Endodermal cell (in vitro differentiated cells): ENCODE measurements at regions not wholly inside any gene's neighbourhood (a gene's known extent, or its start where the extent isn't known, plus 50 kb on each side); places are given as distances from the start of the nearest gene placed in this dataset.
"Not testable (repeated sequence)": the region's sequence is repeated elsewhere in the genome, so short reads cannot be mapped to it uniquely, and the experiment has no call there.

Experiments used
- DNase-seq: peaks from one replicate; pipeline ENCODE4 v3.0.0-alpha.2; 2017
- H3K27ac ChIP-seq: 2 replicates; pipeline ENCODE4 v1.5.1; 2013; ENCODE audit warnings: mild to moderate bottlenecking, low read depth, low read length, moderate library complexity
- H3K27me3 ChIP-seq: 2 replicates; pipeline ENCODE4 v1.6.1; 2013; ENCODE audit warnings: mild to moderate bottlenecking, low read length, moderate library complexity; ENCODE audit not compliant: insufficient read depth, control insufficient read depth, poor library complexity, severe bottlenecking
- H3K36me3 ChIP-seq: 2 replicates; pipeline ENCODE4 v1.7.0; 2013; ENCODE audit warnings: mild to moderate bottlenecking, low read length, moderate library complexity; ENCODE audit not compliant: control insufficient read depth, insufficient read depth
- H3K4me1 ChIP-seq: one replicate; pipeline ENCODE4 v1.7.0; 2013; ENCODE audit warnings: low read length; ENCODE audit not compliant: control insufficient read depth, insufficient read depth
- H3K4me3 ChIP-seq: 2 replicates; pipeline ENCODE4 v1.5.1; 2013; ENCODE audit warnings: mild to moderate bottlenecking, low read length, moderate library complexity
- H3K9ac ChIP-seq: 2 replicates; pipeline ENCODE4 v1.6.1; 2013; ENCODE audit warnings: mild to moderate bottlenecking, low read length, moderate library complexity; ENCODE audit not compliant: poor library complexity, severe bottlenecking; ENCODE audit errors: extremely low read depth
- H3K9me3 ChIP-seq: 2 replicates; pipeline ENCODE4 v1.6.1; 2013; ENCODE audit warnings: mild to moderate bottlenecking, low read length, moderate library complexity; ENCODE audit not compliant: control insufficient read depth
- H3K27ac Mint-ChIP-seq: 2 replicates; pipeline ENCODE4 v1.8.0; 2020; ENCODE audit warnings: mixed read lengths
- H3K27me3 Mint-ChIP-seq: 2 replicates; pipeline ENCODE4 v1.8.0; 2021; ENCODE audit warnings: mild to moderate bottlenecking, mixed read lengths; ENCODE audit not compliant: insufficient read depth
- H3K36me3 Mint-ChIP-seq: 2 replicates; pipeline ENCODE4 v1.8.0; 2020; ENCODE audit warnings: low read depth, mixed read lengths
- H3K4me1 Mint-ChIP-seq: 2 replicates; pipeline ENCODE4 v1.8.0; 2020; ENCODE audit warnings: mixed read lengths
- H3K4me3 Mint-ChIP-seq: 2 replicates; pipeline ENCODE4 v1.8.0; 2020; ENCODE audit warnings: mild to moderate bottlenecking, moderate library complexity, mixed read lengths
- H3K9me3 Mint-ChIP-seq: 2 replicates; pipeline ENCODE4 v1.8.0; 2020; ENCODE audit warnings: mild to moderate bottlenecking, mixed read lengths
- CTCF ChIP-seq: fragments of 200-600 bp; sonication (generic); conservative IDR thresholded peaks from 2 replicates; pipeline ENCODE4 v1.5.0; 2021; ENCODE audit warnings: antibody characterized with exemption, mild to moderate bottlenecking
- WGBS, 2 experiments: methylation state at CpG; one replicate each; pipeline versions ENCODE4 v1.1.5 to v1.1.7; 2013; ENCODE audit warnings: missing lambda C conversion rate in 2 of 2, mixed read lengths in 1 of 2; ENCODE audit not compliant: insufficient coverage in 1 of 2, insufficient read length in 1 of 2; 5-methylcytosine and 5-hydroxymethylcytosine counted together

- H3K27ac Mint-ChIP-seq: no peak overlapping the region
- 67 to 85% methylated on average over 1 of the region's 1 CpG for WGBS, 2 experiments
- H3K4me3 ChIP-seq: no peak overlapping the region
- H3K36me3 Mint-ChIP-seq: peaks cover 1% of the 10 kb centered on the region
- H3K27ac ChIP-seq: no peak overlapping the region
- peaks cover 32% of the 10 kb centered on the region for H3K9me3 Mint-ChIP-seq
- H3K4me3 Mint-ChIP-seq: no peak overlapping the region
- DNase-seq: no peak
- no peaks in the 10 kb centered on the region for H3K36me3 ChIP-seq
- H3K4me1 ChIP-seq: no peaks in the 10 kb centered on the region
- H3K9me3 ChIP-seq: peaks cover 66% of the 10 kb centered on the region
- no peaks in the 10 kb centered on the region for H3K27me3 ChIP-seq
- H3K9ac ChIP-seq: no peak overlapping the region
- no peaks in the 10 kb centered on the region for H3K4me1 Mint-ChIP-seq
- no peaks in the 10 kb centered on the region for H3K27me3 Mint-ChIP-seq
- TF ChIP-seq CTCF: no peak
Observed at GRCh38 chr15:20409247-20409646, 132.4 kb downstream of the GOLGA6L6 start.

GRCh38 chr15:20407553-20407952, 134.0 kb downstream of the GOLGA6L6 start:
- Mint-ChIP-seq H3K36me3 (peaks cover 1% of the 10 kb centered on the region), H3K4me1 (no peaks in the 10 kb centered on the region), H3K27ac (no peak overlapping the region), H3K27me3 (no peaks in the 10 kb centered on the region), H3K9me3 (peaks cover 16% of the 10 kb centered on the region), H3K4me3 (no peak overlapping the region)
- Histone ChIP-seq H3K4me1 (no peaks in the 10 kb centered on the region), H3K4me3 (peak overlapping the region; percentile 2), H3K9ac (no peak overlapping the region), H3K27me3 (no peaks in the 10 kb centered on the region), H3K9me3 (peaks cover 80% of the 10 kb centered on the region), H3K27ac (no peak overlapping the region), H3K36me3 (no peaks in the 10 kb centered on the region)
- TF ChIP-seq CTCF: no peak
- no peak for DNase-seq
- 58 to 63% methylated on average over 6 of the region's 6 CpGs for WGBS, 2 experiments

- H3K27ac ChIP-seq, H3K4me1 ChIP-seq, H3K4me3 Mint-ChIP-seq, H3K27ac Mint-ChIP-seq, H3K4me1 Mint-ChIP-seq, H3K9ac ChIP-seq, DNase-seq, H3K27me3 ChIP-seq, H3K27me3 Mint-ChIP-seq, H3K36me3 ChIP-seq, H3K36me3 Mint-ChIP-seq: not testable (repeated sequence)
- Histone ChIP-seq H3K4me3 (peak overlapping the region; percentile 9), H3K9me3 (peaks cover 91% of the 10 kb centered on the region)
- H3K9me3 Mint-ChIP-seq: peaks cover 13% of the 10 kb centered on the region
- WGBS, 2 experiments: no CpG with 5 or more reads among the region's 1 CpG
Observed at GRCh38 chr15:20404571-20404970, 137.0 kb downstream of the GOLGA6L6 start.

- not testable (repeated sequence) for H3K4me3 Mint-ChIP-seq, H3K27me3 Mint-ChIP-seq, H3K27ac Mint-ChIP-seq, H3K9ac ChIP-seq, DNase-seq, H3K27ac ChIP-seq, H3K4me1 ChIP-seq, H3K36me3 Mint-ChIP-seq, H3K4me1 Mint-ChIP-seq, H3K36me3 ChIP-seq, H3K4me3 ChIP-seq, H3K27me3 ChIP-seq
- peaks cover 88% of the 10 kb centered on the region for H3K9me3 ChIP-seq
- WGBS, 2 experiments: 78 to 79% methylated on average over 2 to 3 of the region's 3 CpGs
- peaks cover 13% of the 10 kb centered on the region for H3K9me3 Mint-ChIP-seq
Observed at GRCh38 chr15:20402586-20402985, 139.0 kb downstream of the GOLGA6L6 start.

- H3K27me3 ChIP-seq, H3K36me3 ChIP-seq, H3K27ac Mint-ChIP-seq, H3K4me3 ChIP-seq, H3K27me3 Mint-ChIP-seq, H3K36me3 Mint-ChIP-seq, H3K27ac ChIP-seq, H3K9ac ChIP-seq, H3K4me3 Mint-ChIP-seq, H3K4me1 ChIP-seq, DNase-seq, H3K4me1 Mint-ChIP-seq: not testable (repeated sequence)
- H3K9me3 ChIP-seq: peaks cover 92% of the 10 kb centered on the region
- peaks cover 13% of the 10 kb centered on the region for H3K9me3 Mint-ChIP-seq
- WGBS, 2 experiments: 68 to 79% methylated on average over 3 of the region's 3 CpGs
Observed at GRCh38 chr15:20401058-20401457, 140.5 kb downstream of the GOLGA6L6 start.

- not testable (repeated sequence) for H3K27me3 Mint-ChIP-seq, H3K27ac Mint-ChIP-seq, H3K4me1 ChIP-seq, H3K36me3 Mint-ChIP-seq, H3K27me3 ChIP-seq, H3K27ac ChIP-seq, H3K4me1 Mint-ChIP-seq, H3K36me3 ChIP-seq, DNase-seq, H3K9me3 Mint-ChIP-seq, H3K4me3 Mint-ChIP-seq, H3K9ac ChIP-seq
- 75 to 86% methylated on average over 4 of the region's 5 CpGs for WGBS, 2 experiments
- Histone ChIP-seq H3K4me3 (peak overlapping the region; percentile 10), H3K9me3 (peaks cover 93% of the 10 kb centered on the region)
Observed at GRCh38 chr15:20398680-20399079, 142.9 kb downstream of the GOLGA6L6 start.
